Prostate gland (tissue), 2 donors: ENCODE measurements at regions not wholly inside any gene's neighbourhood (a gene's known extent, or its start where the extent isn't known, plus 50 kb on each side); places are given as distances from the start of the nearest gene placed in this dataset.

Experiments
- DNase-seq: peaks from one replicate; pipeline ENCODE4 v3.0.0-alpha.2; 2019; ENCODE audit warnings: low spot score
- H3K27ac ChIP-seq, 2 donors: fragments of 200-600 bp; sonication (generic); 2 replicates each; pipeline ENCODE4 v1.5.1; 2017 to 2019
- H3K27me3 ChIP-seq: fragments of 200-600 bp; sonication (generic); replicated peaks from 2 replicates; pipeline ENCODE4 v1.5.1; 2019; ENCODE audit not compliant: insufficient read depth
- H3K36me3 ChIP-seq, 2 donors: fragments of 200-600 bp; sonication (generic); 1 replicate in 1 of 2; 2 replicates in 1 of 2; pipeline versions ENCODE4 v1.5.1 to v1.8.1; 2017 to 2019
- H3K4me1 ChIP-seq: fragments of 200-600 bp; sonication (generic); replicated peaks from 2 replicates; pipeline ENCODE4 v1.5.1; 2019
- H3K4me3 ChIP-seq, 2 donors: fragments of 200-600 bp; sonication (generic); 2 replicates each; pipeline ENCODE4 v1.5.1; 2017 to 2019
- H3K9me3 ChIP-seq: fragments of 200-600 bp; sonication (generic); 2 replicates; pipeline ENCODE4 v1.5.1; 2017
- CTCF ChIP-seq, 4 experiments: fragments of 200-600 bp in 2 of 4; fragments of 450-650 bp in 2 of 4; sonication (generic) in 2 of 4; IDR thresholded peaks; 1 replicate in 3 of 4; 2 replicates in 1 of 4; pipeline ENCODE4 v1.5.1; 2016 to 2019; ENCODE audit warnings: antibody characterized with exemption in 4 of 4, mild to moderate bottlenecking in 2 of 4, moderate library complexity in 2 of 4
- POLR2A ChIP-seq: fragments of 450-650 bp; IDR thresholded peaks from one replicate; pipeline ENCODE4 v1.6.1; 2016; ENCODE audit warnings: antibody characterized with exemption, mild to moderate bottlenecking
- POLR2AphosphoS5 ChIP-seq: sonication (generic); formaldehyde crosslinking; IDR thresholded peaks from one replicate; pipeline ENCODE4 v1.6.1; 2017; ENCODE audit warnings: antibody characterized with exemption
- WGBS: methylation state at CpG from one replicate; pipeline ENCODE4 v1.1.5; 2018; 5-methylcytosine and 5-hydroxymethylcytosine counted together
- intact Hi-C: fragments of 100-400 bp; cut with DNase I; formaldehyde crosslinking; loops from one replicate; pipeline ENCODE4 v1.14.2; 2022

GRCh38 chr4:126851391-126851790 lies 781.4 kb upstream of the INTU start:
- Histone ChIP-seq H3K27ac (no peak overlapping the region), H3K36me3 (no peaks in the 10 kb centered on the region), H3K4me1 (no peaks in the 10 kb centered on the region), H3K9me3 (no peaks in the 10 kb centered on the region), H3K27me3 (no peaks in the 10 kb centered on the region), H3K4me3 (no peak overlapping the region)
- intact Hi-C loops, result no loop called here
- TF ChIP-seq POLR2AphosphoS5 (no peak), CTCF (IDR thresholded peaks at IDR 0.05) (no peak), POLR2A (no peak)
- no peak for DNase-seq
- WGBS, result 88% methylated on average over 1 of the region's 1 CpG

- TF ChIP-seq POLR2A (no peak), POLR2AphosphoS5 (no peak), CTCF (IDR thresholded peaks at IDR 0.05) (no peak)
- Histone ChIP-seq H3K36me3 (no peaks in the 10 kb centered on the region), H3K4me3 (no peak overlapping the region), H3K27me3 (no peaks in the 10 kb centered on the region), H3K4me1 (no peaks in the 10 kb centered on the region), H3K27ac (no peak overlapping the region), H3K9me3 (no peaks in the 10 kb centered on the region)
- intact Hi-C loops, result no loop called here
- no peak for DNase-seq
Measured at GRCh38 chr4:126853715-126854114, 779.0 kb upstream of the INTU start.

- H3K4me3 ChIP-seq, result no peak overlapping the region
- intact Hi-C loops, result no loop called here
- TF ChIP-seq CTCF (IDR thresholded peaks at IDR 0.05) (no peak), POLR2A (no peak), POLR2AphosphoS5 (no peak)
- WGBS, result 84% methylated on average over 3 of the region's 3 CpGs
- H3K36me3 ChIP-seq, result no peaks in the 10 kb centered on the region
- H3K27me3 ChIP-seq, result no peaks in the 10 kb centered on the region
- H3K27ac ChIP-seq, result no peak overlapping the region
- H3K9me3 ChIP-seq, result no peaks in the 10 kb centered on the region
- H3K4me1 ChIP-seq, result no peaks in the 10 kb centered on the region
- DNase-seq, result no peak
Measured at GRCh38 chr4:126856906-126857305, 775.9 kb upstream of the INTU start.

- intact Hi-C loops, result no loop called here
- H3K27me3 ChIP-seq, result no peaks in the 10 kb centered on the region
- no peaks in the 10 kb centered on the region for H3K36me3 ChIP-seq
- no peaks in the 10 kb centered on the region for H3K9me3 ChIP-seq
- H3K27ac ChIP-seq, result no peak overlapping the region
- WGBS, result 70% methylated on average over 2 of the region's 2 CpGs
- no peak for DNase-seq
- H3K4me1 ChIP-seq, result no peaks in the 10 kb centered on the region
- H3K4me3 ChIP-seq, result no peak overlapping the region
- TF ChIP-seq CTCF (IDR thresholded peaks at IDR 0.05) (no peak), POLR2AphosphoS5 (no peak), POLR2A (no peak)
Measured at GRCh38 chr4:126859314-126859713, 773.4 kb upstream of the INTU start.

- H3K9me3 ChIP-seq, result no peaks in the 10 kb centered on the region
- no peak overlapping the region for H3K4me3 ChIP-seq
- DNase-seq, result no peak
- no peaks in the 10 kb centered on the region for H3K27me3 ChIP-seq
- no peak for TF ChIP-seq POLR2A
- no peak for TF ChIP-seq CTCF (IDR thresholded peaks at IDR 0.05)
- TF ChIP-seq POLR2AphosphoS5, result no peak
- 78% methylated on average over 2 of the region's 2 CpGs for WGBS
- H3K27ac ChIP-seq, result no peak overlapping the region
- no peaks in the 10 kb centered on the region for H3K36me3 ChIP-seq
- H3K4me1 ChIP-seq, result no peaks in the 10 kb centered on the region
- intact Hi-C loops, result no loop called here
Measured at GRCh38 chr4:126859872-126860271, 772.9 kb upstream of the INTU start.
